DND-41 (cell line): ENCODE measurements at regions not wholly inside any gene's neighbourhood (a gene's known extent, or its start where the extent isn't known, plus 50 kb on each side); places are given as distances from the start of the nearest gene placed in this dataset.

Experiments
- ATAC-seq: fragments of 200-7000 bp; cut with Tn5 transposase; 3 replicates; pipeline ENCODE4 v1.9.1; 2021; ENCODE audit warnings: low read depth; ENCODE audit not compliant: insufficient read depth
- DNase-seq: peaks from one replicate; pipeline ENCODE4 v3.0.0-alpha.2; 2020
- H2AFZ ChIP-seq: 2 replicates; pipeline ENCODE4 v1.6.0; 2012; ENCODE audit warnings: low read depth, low read length
- H3K27ac ChIP-seq: 2 replicates; pipeline ENCODE4 v1.5.1; 2012; ENCODE audit warnings: low read length, inconsistent platforms
- H3K27me3 ChIP-seq: fragments of 200-600 bp; sonication (generic); 2 replicates; pipeline ENCODE4 v1.6.0; 2012; ENCODE audit warnings: low read length, mild to moderate bottlenecking, inconsistent platforms; ENCODE audit not compliant: insufficient read depth, poor library complexity
- H3K36me3 ChIP-seq: 2 replicates; pipeline ENCODE4 v1.5.1; 2012; ENCODE audit warnings: low read length, inconsistent platforms; ENCODE audit not compliant: insufficient read depth
- H3K4me1 ChIP-seq: 2 replicates; pipeline ENCODE4 v1.5.1; 2012; ENCODE audit warnings: mild to moderate bottlenecking, low read length; ENCODE audit not compliant: insufficient read depth
- H3K4me2 ChIP-seq: 2 replicates; pipeline ENCODE4 v1.6.0; 2012; ENCODE audit warnings: mild to moderate bottlenecking, moderate library complexity, low read length, inconsistent platforms; ENCODE audit not compliant: insufficient read depth
- H3K4me3 ChIP-seq, 2 experiments: fragments of 200-600 bp in 1 of 2; shearing (Covaris generic) in 1 of 2; 2 replicates each; pipeline ENCODE4 v1.5.1; 2012 to 2016; ENCODE audit warnings: inconsistent platforms in 2 of 2, low read length in 2 of 2, mild to moderate bottlenecking in 2 of 2, low read depth in 1 of 2, moderate library complexity in 1 of 2
- H3K79me2 ChIP-seq: 2 replicates; pipeline ENCODE4 v1.6.0; 2012; ENCODE audit warnings: low read length, inconsistent platforms; ENCODE audit not compliant: insufficient read depth
- H3K9ac ChIP-seq: 2 replicates; pipeline ENCODE4 v1.6.0; 2012; ENCODE audit warnings: low read depth, mild to moderate bottlenecking, inconsistent platforms, low read length, moderate library complexity
- H3K9me3 ChIP-seq: 2 replicates; pipeline ENCODE4 v1.5.1; 2012; ENCODE audit warnings: low read length, moderate library complexity, mild to moderate bottlenecking, inconsistent platforms; ENCODE audit not compliant: insufficient read depth, severe bottlenecking
- H4K20me1 ChIP-seq: 2 replicates; pipeline ENCODE4 v1.6.0; 2012; ENCODE audit warnings: low read length; ENCODE audit not compliant: insufficient read depth
- EZH2 ChIP-seq: IDR thresholded peaks from 3 replicates; pipeline ENCODE4 v1.6.1; 2012; ENCODE audit warnings: borderline replicate concordance, low read depth, mild to moderate bottlenecking, moderate library complexity, low read length, inconsistent platforms; ENCODE audit not compliant: severe bottlenecking
- TF ChIP-seq, protein P1 (sequence below): IDR thresholded peaks from 2 replicates; pipeline ENCODE4 v1.5.1; 2012; ENCODE audit warnings: borderline replicate concordance, low read length, moderate library complexity, mild to moderate bottlenecking; ENCODE audit not compliant: poor library complexity, severe bottlenecking; ENCODE audit errors: extremely low read depth

- no peaks in the 10 kb centered on the region for H3K27me3 ChIP-seq
- ATAC-seq: no peak
- no peaks in the 10 kb centered on the region for H3K79me2 ChIP-seq
- no peaks in the 10 kb centered on the region for H3K36me3 ChIP-seq
- no peaks in the 10 kb centered on the region for H4K20me1 ChIP-seq
- H3K9me3 ChIP-seq: no peaks in the 10 kb centered on the region
- no peak overlapping the region for H3K9ac ChIP-seq
- H2AFZ ChIP-seq: no peak overlapping the region
- H3K4me3 ChIP-seq: no peak overlapping the region
- no peak overlapping the region for H3K4me2 ChIP-seq
- TF ChIP-seq, protein P1, sequence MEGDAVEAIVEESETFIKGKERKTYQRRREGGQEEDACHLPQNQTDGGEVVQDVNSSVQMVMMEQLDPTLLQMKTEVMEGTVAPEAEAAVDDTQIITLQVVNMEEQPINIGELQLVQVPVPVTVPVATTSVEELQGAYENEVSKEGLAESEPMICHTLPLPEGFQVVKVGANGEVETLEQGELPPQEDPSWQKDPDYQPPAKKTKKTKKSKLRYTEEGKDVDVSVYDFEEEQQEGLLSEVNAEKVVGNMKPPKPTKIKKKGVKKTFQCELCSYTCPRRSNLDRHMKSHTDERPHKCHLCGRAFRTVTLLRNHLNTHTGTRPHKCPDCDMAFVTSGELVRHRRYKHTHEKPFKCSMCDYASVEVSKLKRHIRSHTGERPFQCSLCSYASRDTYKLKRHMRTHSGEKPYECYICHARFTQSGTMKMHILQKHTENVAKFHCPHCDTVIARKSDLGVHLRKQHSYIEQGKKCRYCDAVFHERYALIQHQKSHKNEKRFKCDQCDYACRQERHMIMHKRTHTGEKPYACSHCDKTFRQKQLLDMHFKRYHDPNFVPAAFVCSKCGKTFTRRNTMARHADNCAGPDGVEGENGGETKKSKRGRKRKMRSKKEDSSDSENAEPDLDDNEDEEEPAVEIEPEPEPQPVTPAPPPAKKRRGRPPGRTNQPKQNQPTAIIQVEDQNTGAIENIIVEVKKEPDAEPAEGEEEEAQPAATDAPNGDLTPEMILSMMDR: no peak
- no peak for TF ChIP-seq EZH2
- DNase-seq: no peak
- no peak overlapping the region for H3K27ac ChIP-seq
- no peaks in the 10 kb centered on the region for H3K4me1 ChIP-seq
These were observed 493.9 kb downstream of the DMAC1 start for GRCh38 chr9:7305677-7306076.

DNA sequence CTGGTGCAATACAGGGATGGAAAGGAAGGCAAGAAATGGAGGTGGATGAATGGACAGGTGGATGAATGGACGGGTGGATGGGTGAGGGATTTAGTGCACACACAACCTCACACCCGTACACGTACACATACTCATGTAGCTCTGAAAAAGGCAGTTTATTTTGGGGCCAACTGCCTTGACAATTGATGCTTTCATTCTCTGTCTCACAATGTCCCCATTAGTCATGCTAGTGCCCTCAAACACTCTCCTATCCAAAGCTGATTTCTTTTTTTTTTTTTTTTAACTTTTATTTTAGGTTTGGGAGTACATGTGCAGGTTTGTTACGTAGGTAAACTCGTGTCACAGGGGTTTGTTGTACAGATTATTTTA is 495.0 kb downstream of the DMAC1 start:
- Histone ChIP-seq H3K4me1 (no peaks in the 10 kb centered on the region), H3K4me2 (no peak overlapping the region), H3K27ac (no peak overlapping the region), H4K20me1 (no peaks in the 10 kb centered on the region), H3K27me3 (no peaks in the 10 kb centered on the region), H2AFZ (no peak overlapping the region), H3K9me3 (no peaks in the 10 kb centered on the region), H3K36me3 (no peaks in the 10 kb centered on the region), H3K4me3 (no peak overlapping the region), H3K79me2 (no peaks in the 10 kb centered on the region), H3K9ac (no peak overlapping the region)
- TF ChIP-seq, protein P1: no peak
- TF ChIP-seq EZH2: no peak
- DNase-seq: no peak
- no peak for ATAC-seq

- Histone ChIP-seq H3K27me3 (no peaks in the 10 kb centered on the region), H3K4me3 (no peak overlapping the region), H3K79me2 (no peaks in the 10 kb centered on the region), H3K9ac (no peak overlapping the region), H3K4me1 (no peaks in the 10 kb centered on the region), H3K27ac (no peak overlapping the region), H3K9me3 (no peaks in the 10 kb centered on the region), H3K36me3 (no peaks in the 10 kb centered on the region), H2AFZ (no peak overlapping the region), H4K20me1 (no peaks in the 10 kb centered on the region), H3K4me2 (no peak overlapping the region)
- TF ChIP-seq, protein P1: no peak
- TF ChIP-seq EZH2: no peak
- DNase-seq: no peak
- no peak for ATAC-seq
These were observed 495.5 kb downstream of the DMAC1 start for GRCh38 chr9:7303907-7304626.

DNA sequence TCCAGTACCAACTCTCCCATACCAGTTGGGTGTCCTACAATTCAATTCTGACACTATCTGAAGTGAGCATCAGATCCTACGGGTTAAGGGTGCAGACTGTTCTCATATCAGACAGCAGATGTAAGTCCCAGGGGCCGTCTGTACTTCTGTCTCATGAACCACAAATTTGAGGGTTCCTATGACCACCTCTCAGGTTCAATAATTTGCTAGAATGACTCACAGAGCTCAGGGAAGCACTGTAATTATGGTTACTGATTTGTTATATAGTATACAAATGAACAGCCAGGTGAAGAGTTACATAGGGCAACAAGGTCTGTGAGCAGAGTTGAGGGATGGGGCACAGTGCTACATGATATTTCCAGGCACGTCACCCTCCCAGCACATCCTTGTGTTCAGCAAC is 499.1 kb downstream of the DMAC1 start:
- Histone ChIP-seq H3K9me3 (no peaks in the 10 kb centered on the region), H3K9ac (no peak overlapping the region), H2AFZ (no peak overlapping the region), H3K4me3 (no peak overlapping the region), H3K27ac (no peak overlapping the region), H3K79me2 (no peaks in the 10 kb centered on the region), H4K20me1 (no peaks in the 10 kb centered on the region), H3K36me3 (no peaks in the 10 kb centered on the region), H3K4me2 (no peak overlapping the region), H3K4me1 (no peaks in the 10 kb centered on the region), H3K27me3 (no peaks in the 10 kb centered on the region)
- DNase-seq (no peak), ATAC-seq (no peak)
- TF ChIP-seq, protein P1: no peak
- TF ChIP-seq EZH2: no peak
